BJ (cell line): ENCODE measurements at regions not wholly inside any gene's neighbourhood (a gene's known extent, or its start where the extent isn't known, plus 50 kb on each side); places are given as distances from the start of the nearest gene placed in this dataset.

Source experiments
- CTCF ChIA-PET: fragments of 350-600 bp; formaldehyde crosslinking; extraction: SDS; loops from one replicate; lab custom pipeline; 2021; ENCODE audit warnings: antibody characterized with exemption, inconsistent platforms; lab: Yijun Ruan, JAX
- POLR2A ChIA-PET: fragments of 300-600 bp; sonication (Branson Sonifier 250); formaldehyde crosslinking; extraction: SDS; loops from one replicate; lab custom pipeline; 2021; ENCODE audit warnings: antibody characterized with exemption; lab: Charles Lee
- DNase-seq: peaks from one replicate; pipeline ENCODE4 v3.0.0-alpha.2; 2011; ENCODE audit warnings: low read depth
- H3K27me3 ChIP-seq: 2 replicates; pipeline ENCODE4 v1.6.0; 2011; ENCODE audit warnings: low read length; ENCODE audit not compliant: control insufficient read depth, insufficient read depth
- H3K36me3 ChIP-seq: 2 replicates; pipeline ENCODE4 v1.5.1; 2011; ENCODE audit warnings: low read length; ENCODE audit not compliant: control insufficient read depth, insufficient read depth
- H3K4me3 ChIP-seq: 2 replicates; pipeline ENCODE4 v1.5.1; 2011; ENCODE audit warnings: low read depth, mild to moderate bottlenecking, control low read depth, low read length
- TF ChIP-seq, protein P1 (sequence below): IDR thresholded peaks from 2 replicates; pipeline ENCODE4 v1.5.1; 2011; ENCODE audit warnings: low read depth, mild to moderate bottlenecking, control low read depth, inconsistent platforms, low read length, moderate library complexity; ENCODE audit not compliant: insufficient read depth

DNA sequence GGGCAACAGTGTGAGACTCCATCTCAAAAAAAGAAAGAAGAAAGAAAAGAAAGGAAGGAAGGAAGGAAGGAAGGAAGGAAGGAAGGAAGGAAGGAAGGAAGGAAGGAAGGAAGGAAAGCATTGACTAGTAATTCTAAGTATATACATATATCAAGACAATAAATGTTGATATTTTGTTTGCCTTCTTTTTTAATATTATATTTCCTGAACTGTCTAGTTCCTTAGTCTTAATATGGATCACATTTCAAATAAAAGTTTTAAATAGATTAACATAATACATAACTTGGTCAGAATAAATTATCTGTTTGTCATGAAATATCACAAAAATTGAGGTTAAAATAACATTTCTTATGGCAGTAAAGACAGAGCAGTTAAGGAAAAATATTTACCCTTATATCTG, 1448.4 kb upstream of the C9orf72 start:
- CTCF ChIA-PET: no interaction called here
- TF ChIP-seq, protein P1, sequence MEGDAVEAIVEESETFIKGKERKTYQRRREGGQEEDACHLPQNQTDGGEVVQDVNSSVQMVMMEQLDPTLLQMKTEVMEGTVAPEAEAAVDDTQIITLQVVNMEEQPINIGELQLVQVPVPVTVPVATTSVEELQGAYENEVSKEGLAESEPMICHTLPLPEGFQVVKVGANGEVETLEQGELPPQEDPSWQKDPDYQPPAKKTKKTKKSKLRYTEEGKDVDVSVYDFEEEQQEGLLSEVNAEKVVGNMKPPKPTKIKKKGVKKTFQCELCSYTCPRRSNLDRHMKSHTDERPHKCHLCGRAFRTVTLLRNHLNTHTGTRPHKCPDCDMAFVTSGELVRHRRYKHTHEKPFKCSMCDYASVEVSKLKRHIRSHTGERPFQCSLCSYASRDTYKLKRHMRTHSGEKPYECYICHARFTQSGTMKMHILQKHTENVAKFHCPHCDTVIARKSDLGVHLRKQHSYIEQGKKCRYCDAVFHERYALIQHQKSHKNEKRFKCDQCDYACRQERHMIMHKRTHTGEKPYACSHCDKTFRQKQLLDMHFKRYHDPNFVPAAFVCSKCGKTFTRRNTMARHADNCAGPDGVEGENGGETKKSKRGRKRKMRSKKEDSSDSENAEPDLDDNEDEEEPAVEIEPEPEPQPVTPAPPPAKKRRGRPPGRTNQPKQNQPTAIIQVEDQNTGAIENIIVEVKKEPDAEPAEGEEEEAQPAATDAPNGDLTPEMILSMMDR: no peak
- Histone ChIP-seq H3K4me3 (no peak overlapping the region), H3K36me3 (no peaks in the 10 kb centered on the region), H3K27me3 (no peaks in the 10 kb centered on the region)
- POLR2A ChIA-PET: no interaction called here
- no peak for DNase-seq

DNA sequence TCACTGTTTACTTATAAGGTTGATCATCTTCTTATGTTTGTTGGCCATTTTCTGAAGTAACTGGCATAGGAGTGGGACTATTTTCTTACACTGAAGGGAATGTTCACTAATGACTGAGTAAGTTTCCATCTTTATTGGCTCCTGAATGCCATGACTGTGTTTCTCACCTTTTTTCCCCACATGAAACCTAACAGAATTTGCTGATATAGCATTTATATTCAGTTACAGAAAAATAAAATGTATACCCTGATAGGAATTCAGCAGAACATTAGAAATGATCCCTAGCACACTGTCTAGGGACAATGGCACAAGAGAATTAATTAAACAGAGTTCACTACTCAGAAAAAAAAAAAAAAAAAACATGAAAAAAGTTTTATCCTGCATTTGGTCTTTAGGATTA, 1465.1 kb upstream of the C9orf72 start:
- TF ChIP-seq, protein P1: no peak
- CTCF ChIA-PET: no interaction called here
- H3K27me3 ChIP-seq: no peaks in the 10 kb centered on the region
- no peak for DNase-seq
- POLR2A ChIA-PET: no interaction called here
- H3K4me3 ChIP-seq: no peak overlapping the region
- H3K36me3 ChIP-seq: no peaks in the 10 kb centered on the region

DNA sequence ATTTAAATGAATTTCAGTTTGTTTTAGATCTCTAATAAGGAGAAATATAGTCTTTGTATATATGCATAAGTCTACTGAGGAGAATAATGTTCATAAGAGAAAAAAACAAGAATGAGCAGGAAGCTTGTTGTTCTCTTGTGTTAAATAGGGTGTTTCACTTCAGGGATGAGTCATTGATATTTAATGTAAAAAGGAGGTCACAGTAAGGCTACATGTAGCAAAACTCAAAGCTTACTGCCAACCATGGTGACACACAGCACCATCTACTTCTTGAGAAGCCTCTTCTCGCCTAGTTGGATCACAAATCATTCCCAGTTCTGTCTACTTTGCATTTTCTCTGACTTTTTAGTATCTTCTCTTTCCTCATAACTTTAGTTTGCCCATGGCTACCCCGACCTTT, 1466.0 kb upstream of the C9orf72 start:
- CTCF ChIA-PET: no interaction called here
- Histone ChIP-seq H3K27me3 (no peaks in the 10 kb centered on the region), H3K36me3 (no peaks in the 10 kb centered on the region), H3K4me3 (no peak overlapping the region)
- TF ChIP-seq, protein P1: no peak
- no peak for DNase-seq
- POLR2A ChIA-PET: no interaction called here

DNA sequence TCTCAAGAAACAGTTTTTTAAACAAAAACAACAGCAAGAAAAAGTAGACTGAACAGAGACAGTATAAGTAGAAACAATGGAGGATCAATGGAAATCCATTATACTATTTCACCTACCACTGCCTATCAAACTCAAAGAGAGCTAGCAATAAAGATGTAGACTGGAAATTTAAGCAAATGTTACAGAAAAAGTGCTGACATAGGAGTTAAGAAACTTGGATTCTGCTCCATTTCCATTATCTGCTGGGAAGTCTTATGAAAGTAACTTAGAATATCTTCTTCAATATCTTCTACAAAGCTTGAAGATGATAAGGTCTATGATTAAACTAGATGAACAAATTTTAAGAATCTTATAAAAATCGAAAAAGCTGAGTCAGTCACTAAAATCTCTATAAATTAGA, 1469.8 kb upstream of the C9orf72 start:
- ChIA-PET POLR2A (no interaction called here), CTCF (no interaction called here)
- Histone ChIP-seq H3K27me3 (no peaks in the 10 kb centered on the region), H3K4me3 (no peak overlapping the region), H3K36me3 (no peaks in the 10 kb centered on the region)
- TF ChIP-seq, protein P1: no peak
- DNase-seq: no peak

DNA sequence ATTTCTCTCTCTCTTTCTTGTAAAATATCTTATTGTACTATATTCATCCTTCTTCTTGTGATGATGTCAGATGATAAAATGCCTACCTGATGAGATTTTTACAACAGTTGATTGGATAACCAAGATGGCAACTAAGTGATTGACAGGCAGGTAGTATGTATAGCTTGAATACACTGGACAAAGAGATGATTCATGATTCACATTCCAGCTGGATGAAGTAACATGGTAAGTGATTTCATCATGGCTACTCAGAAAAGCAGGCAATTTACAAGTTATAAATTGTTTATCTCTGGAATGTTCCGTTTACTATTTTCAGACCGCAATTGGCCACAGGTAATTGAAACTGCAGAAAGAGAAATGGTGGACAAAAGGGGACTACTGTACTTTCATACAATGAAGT, 1471.7 kb upstream of the C9orf72 start:
- Histone ChIP-seq H3K27me3 (no peaks in the 10 kb centered on the region), H3K4me3 (no peak overlapping the region), H3K36me3 (no peaks in the 10 kb centered on the region)
- POLR2A ChIA-PET: no interaction called here
- no peak for DNase-seq
- TF ChIP-seq, protein P1: no peak
- CTCF ChIA-PET: no interaction called here
